Lower leg skin (tissue), 3 donors: ENCODE measurements at regions not wholly inside any gene's neighbourhood (a gene's known extent, or its start where the extent isn't known, plus 50 kb on each side); places are given as distances from the start of the nearest gene placed in this dataset.

Experiments
- CTCF ChIP-seq, 3 donors: fragments of 450-650 bp; IDR thresholded peaks; one replicate each; pipeline ENCODE4 v1.5.1; 2016; ENCODE audit warnings: antibody characterized with exemption in 3 of 3, mild to moderate bottlenecking in 3 of 3, moderate library complexity in 2 of 3
- POLR2A ChIP-seq, 2 donors: fragments of 450-650 bp; IDR thresholded peaks; one replicate each; pipeline ENCODE4 v1.6.1; 2016 to 2017; ENCODE audit warnings: antibody characterized with exemption in 2 of 2, mild to moderate bottlenecking in 1 of 2, moderate library complexity in 1 of 2

GRCh38 chr12:24047326-24047725 lies 97.9 kb upstream of the SOX5 start:
- TF ChIP-seq CTCF (IDR thresholded peaks at IDR 0.05): no peak
- TF ChIP-seq POLR2A (IDR thresholded peaks at IDR 0.05): no peak
